ENCODE measurements at regions not wholly inside any gene's neighbourhood (a gene's known extent, or its start where the extent isn't known, plus 50 kb on each side); places are given as distances from the start of the nearest gene placed in this dataset.

- Histone ChIP-seq H3K27ac (no peak overlapping the region), H3K27me3 (replicated peaks) (no peaks in the 10 kb centered on the region), H3K4me3 (ENCODE audit: low read depth, low read length) (no peak overlapping the region), H3K36me3 (replicated peaks) (no peaks in the 10 kb centered on the region)
- TF ChIP-seq CTCF (IDR thresholded peaks at IDR 0.05; ENCODE audit: low read depth, low read length, missing control alignments): no peak
- in situ Hi-C loops (cut with HindIII; ENCODE audit: low pct_ligation_motif_present, low sequenced_read_pairs): no loop called here
- no peak for DNase-seq
Measured at GRCh38 chr4:65265526-65265925, 404.8 kb downstream of the EPHA5 start.

DNA sequence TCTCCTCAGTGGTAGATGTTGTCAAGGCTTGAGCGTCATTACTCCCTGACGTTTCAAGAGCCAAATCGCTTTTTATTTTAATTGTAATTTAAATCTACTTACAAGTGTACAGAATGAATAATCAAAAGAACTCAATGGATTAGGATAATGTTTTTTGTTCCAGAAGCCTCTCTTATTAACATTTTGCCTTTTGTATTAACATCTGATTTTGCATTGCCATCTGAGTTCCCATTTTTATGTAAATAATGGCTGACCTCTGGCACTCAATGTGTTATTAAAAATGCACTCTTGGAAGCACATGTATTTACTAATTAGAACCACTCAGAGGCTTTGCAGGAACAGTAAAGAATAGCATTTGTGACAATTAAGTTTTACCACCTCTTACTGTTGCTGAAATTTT is 411.0 kb downstream of the EPHA5 start:
- Histone ChIP-seq H3K27me3 (replicated peaks) (no peaks in the 10 kb centered on the region), H3K36me3 (replicated peaks) (no peaks in the 10 kb centered on the region), H3K27ac (no peak overlapping the region), H3K4me3 (ENCODE audit: low read depth, low read length) (no peak overlapping the region)
- TF ChIP-seq CTCF (IDR thresholded peaks at IDR 0.05; ENCODE audit: low read depth, low read length, missing control alignments): no peak
- in situ Hi-C loops (cut with HindIII; ENCODE audit: low pct_ligation_motif_present, low sequenced_read_pairs): no loop called here
- no peak for DNase-seq

GRCh38 chr4:65250916-65251315 is 419.4 kb downstream of the EPHA5 start:
- in situ Hi-C loops (cut with HindIII; ENCODE audit: low pct_ligation_motif_present, low sequenced_read_pairs): no loop called here
- no peak overlapping the region for H3K27ac ChIP-seq

GRCh38 chr4:65249111-65249510 is 421.2 kb downstream of the EPHA5 start:
- no peaks in the 10 kb centered on the region for H3K27me3 ChIP-seq (replicated peaks)
- TF ChIP-seq CTCF (IDR thresholded peaks at IDR 0.05; ENCODE audit: low read depth, low read length, missing control alignments): no peak
- H3K4me3 ChIP-seq (ENCODE audit: low read depth, low read length): no peak overlapping the region
- DNase-seq: no peak
- in situ Hi-C loops (cut with HindIII; ENCODE audit: low pct_ligation_motif_present, low sequenced_read_pairs): no loop called here
- no peak overlapping the region for H3K27ac ChIP-seq
- no peaks in the 10 kb centered on the region for H3K36me3 ChIP-seq (replicated peaks)

More at GRCh38 chr4:65250916-65251315, 419.4 kb downstream of the EPHA5 start:
- Histone ChIP-seq H3K27me3 (replicated peaks) (no peaks in the 10 kb centered on the region), H3K36me3 (replicated peaks) (no peaks in the 10 kb centered on the region), H3K4me3 (ENCODE audit: low read depth, low read length) (no peak overlapping the region)
- no peak for DNase-seq
- no peak for TF ChIP-seq CTCF (IDR thresholded peaks at IDR 0.05; ENCODE audit: low read depth, low read length, missing control alignments)

DNA sequence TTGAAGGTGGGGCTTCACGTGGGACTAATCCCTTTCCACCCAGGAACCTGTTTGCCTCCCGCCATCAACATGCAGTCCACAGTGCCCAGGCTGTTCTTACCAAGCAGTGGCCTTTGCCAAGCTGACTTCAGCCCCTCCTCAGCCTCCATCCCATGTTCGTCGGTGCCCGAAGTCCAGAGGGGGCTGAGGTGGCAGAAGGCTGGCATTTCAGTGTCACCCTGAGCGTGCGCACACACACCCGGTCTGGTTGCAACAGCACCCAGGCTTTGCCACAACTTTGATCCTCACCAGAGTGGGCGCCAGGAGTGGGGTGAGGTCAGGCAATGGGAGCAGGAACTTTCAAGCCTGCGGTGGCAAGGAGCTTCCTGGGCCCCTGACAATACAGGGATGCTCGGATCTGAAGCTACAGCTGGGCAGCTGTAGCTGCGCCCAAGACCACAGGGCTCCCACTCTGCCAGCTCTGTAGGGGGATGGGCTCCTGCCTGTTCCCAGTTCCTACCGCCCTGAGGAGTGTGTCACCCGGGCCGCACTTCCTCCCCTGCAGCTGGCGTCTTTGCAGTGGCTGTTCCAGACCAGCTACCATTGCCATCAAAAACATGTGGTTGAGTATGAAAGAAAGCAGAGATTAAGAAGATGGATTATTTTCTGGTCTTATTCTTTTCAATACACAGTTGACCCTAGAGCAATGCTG is 428.0 kb downstream of the EPHA5 start:
- in situ Hi-C loops (cut with HindIII; ENCODE audit: low pct_ligation_motif_present, low sequenced_read_pairs): no loop called here
- Histone ChIP-seq H3K27me3 (replicated peaks) (no peaks in the 10 kb centered on the region), H3K36me3 (replicated peaks) (no peaks in the 10 kb centered on the region), H3K27ac (no peak overlapping the region), H3K4me3 (ENCODE audit: low read depth, low read length) (no peak overlapping the region)
- TF ChIP-seq CTCF (IDR thresholded peaks at IDR 0.05; ENCODE audit: low read depth, low read length, missing control alignments): no peak
- DNase-seq: no peak

All from brain microvascular endothelial cell (primary cell).